Peyer's patch (tissue), 4 donors: ENCODE measurements at regions not wholly inside any gene's neighbourhood (a gene's known extent, or its start where the extent isn't known, plus 50 kb on each side); places are given as distances from the start of the nearest gene placed in this dataset.
A peak's percentile ranks its signal among the peaks of the same experiment; 100 is the strongest.
"Not testable (repeated sequence)": the region's sequence is repeated elsewhere in the genome, so short reads cannot be mapped to it uniquely, and the experiment has no call there.

Experiments
- DNase-seq, 3 donors: peaks; one replicate each; pipeline ENCODE4 v3.0.0-alpha.2; 2017 to 2019
- H3K27ac ChIP-seq, 4 donors: fragments of 200-600 bp; sonication (generic); one replicate each; pipeline ENCODE4 v1.5.1; 2016 to 2019
- H3K27me3 ChIP-seq, 2 donors: fragments of 200-600 bp; sonication (generic); one replicate each; pipeline ENCODE4 v1.5.1; 2019
- H3K36me3 ChIP-seq, 3 donors: fragments of 200-600 bp; sonication (generic); one replicate each; pipeline ENCODE4 v1.5.1; 2016 to 2019
- H3K4me1 ChIP-seq, 4 donors: fragments of 200-600 bp; sonication (generic); one replicate each; pipeline ENCODE4 v1.5.1; 2016 to 2019
- H3K4me3 ChIP-seq, 4 donors: fragments of 200-600 bp; sonication (generic); 1 replicate in 3 of 4; 2 replicates in 1 of 4; pipeline ENCODE4 v1.5.1; 2016 to 2019; ENCODE audit warnings: mild to moderate bottlenecking in 1 of 4
- H3K9me3 ChIP-seq, 4 donors: fragments of 200-600 bp; sonication (generic); one replicate each; pipeline ENCODE4 v1.5.1; 2016 to 2019; ENCODE audit warnings: mild to moderate bottlenecking in 1 of 4

- not testable (repeated sequence) for H3K27me3 ChIP-seq, H3K36me3 ChIP-seq, H3K4me3 ChIP-seq, DNase-seq, H3K9me3 ChIP-seq, H3K4me1 ChIP-seq, H3K27ac ChIP-seq
These were observed 114.0 kb upstream of the ROPN1B start for GRCh38 chr3:125855006-125855405.

GRCh38 chr3:125860547-125860946 lies 108.4 kb upstream of the ROPN1B start:
- H3K4me1 ChIP-seq, DNase-seq, H3K27me3 ChIP-seq, H3K9me3 ChIP-seq, H3K27ac ChIP-seq, H3K36me3 ChIP-seq, H3K4me3 ChIP-seq: not testable (repeated sequence)

- H3K4me1 ChIP-seq, H3K4me3 ChIP-seq, H3K9me3 ChIP-seq, H3K27me3 ChIP-seq, H3K27ac ChIP-seq, H3K36me3 ChIP-seq: not testable (repeated sequence)
- peak in 1 of 3 donors; percentile 75 for DNase-seq
These were observed 106.1 kb upstream of the ROPN1B start for GRCh38 chr3:125862841-125863254.

GRCh38 chr3:125864532-125864931 lies 104.4 kb upstream of the ROPN1B start:
- not testable (repeated sequence) for H3K36me3 ChIP-seq, H3K27ac ChIP-seq, H3K4me1 ChIP-seq, H3K27me3 ChIP-seq, H3K4me3 ChIP-seq, H3K9me3 ChIP-seq, DNase-seq

GRCh38 chr3:125886006-125886405 lies 83.0 kb upstream of the ROPN1B start:
- H3K36me3 ChIP-seq, result not testable (repeated sequence)

GRCh38 chr3:125899181-125899580 lies 69.8 kb upstream of the ROPN1B start:
- not testable (repeated sequence) for H3K36me3 ChIP-seq, DNase-seq, H3K4me1 ChIP-seq, H3K4me3 ChIP-seq, H3K27me3 ChIP-seq, H3K27ac ChIP-seq, H3K9me3 ChIP-seq

More at GRCh38 chr3:125886006-125886405, 83.0 kb upstream of the ROPN1B start:
- H3K27me3 ChIP-seq, H3K4me1 ChIP-seq, H3K4me3 ChIP-seq: not testable (repeated sequence)
- H3K27ac ChIP-seq, result peak overlapping the region in 2 of 4 donors; percentile 17 to 39
- H3K9me3 ChIP-seq, result peaks cover 0 to 12% (median 3%) of the 10 kb centered on the region in 4 donors
- peak; percentile 27 to 52 (median 52) for DNase-seq

GRCh38 chr3:125901473-125901872 lies 67.5 kb upstream of the ROPN1B start:
- not testable (repeated sequence) for H3K9me3 ChIP-seq, H3K27me3 ChIP-seq, H3K27ac ChIP-seq, H3K4me3 ChIP-seq, H3K4me1 ChIP-seq, DNase-seq
- peaks cover 0 to 12% (median 0%) of the 10 kb centered on the region in 3 donors for H3K36me3 ChIP-seq

GRCh38 chr3:125903780-125904455 lies 65.1 kb upstream of the ROPN1B start:
- peaks cover 0 to 12% (median 0%) of the 10 kb centered on the region in 3 donors for H3K36me3 ChIP-seq
- not testable (repeated sequence) for H3K4me3 ChIP-seq, H3K27me3 ChIP-seq, H3K4me1 ChIP-seq, H3K9me3 ChIP-seq, DNase-seq, H3K27ac ChIP-seq

GRCh38 chr3:125907279-125907678 lies 61.7 kb upstream of the ROPN1B start:
- H3K4me1 ChIP-seq, DNase-seq, H3K27me3 ChIP-seq, H3K4me3 ChIP-seq, H3K36me3 ChIP-seq, H3K9me3 ChIP-seq, H3K27ac ChIP-seq: not testable (repeated sequence)

- H3K36me3 ChIP-seq, H3K4me3 ChIP-seq, DNase-seq, H3K27me3 ChIP-seq, H3K4me1 ChIP-seq, H3K27ac ChIP-seq, H3K9me3 ChIP-seq: not testable (repeated sequence)
These were observed 58.1 kb upstream of the ROPN1B start for GRCh38 chr3:125910851-125911250.

GRCh38 chr3:125914608-125915436 lies 54.2 kb upstream of the ROPN1B start:
- peak overlapping the region; percentile 71 to 84 (median 80) for H3K4me3 ChIP-seq
- not testable (repeated sequence) for H3K27me3 ChIP-seq, H3K36me3 ChIP-seq, H3K9me3 ChIP-seq, H3K4me1 ChIP-seq
- DNase-seq, result peak in 2 of 3 donors; percentile 49 to 54
- H3K27ac ChIP-seq, result peak overlapping the region; percentile 89 to 96 (median 92)
